ENCODE measurements at regions not wholly inside any gene's neighbourhood (a gene's known extent, or its start where the extent isn't known, plus 50 kb on each side); places are given as distances from the start of the nearest gene placed in this dataset.

DNA sequence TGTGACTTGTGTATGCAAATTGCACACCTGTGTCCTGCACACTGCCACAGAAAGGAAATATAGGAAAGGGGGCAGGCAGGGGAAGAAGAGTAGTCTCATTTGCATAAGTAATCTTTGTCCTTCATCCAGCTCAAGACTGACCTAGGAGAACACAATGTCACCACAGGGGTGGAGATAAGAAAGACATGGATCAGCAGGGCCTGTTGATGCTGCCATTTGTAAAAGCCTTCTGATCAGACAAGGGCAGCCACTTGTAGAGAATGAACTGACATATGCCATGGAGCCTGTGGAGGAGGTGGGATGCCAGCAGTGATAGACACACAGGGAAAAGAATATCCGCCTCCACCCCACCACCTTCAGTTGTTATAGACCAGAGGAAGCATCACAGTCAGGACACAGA, 528.9 kb downstream of the HTR7 start:
- H3K9me3 ChIP-seq (ENCODE audit: low read depth, low read length), result no peaks in the 10 kb centered on the region
- TF ChIP-seq, protein P1, sequence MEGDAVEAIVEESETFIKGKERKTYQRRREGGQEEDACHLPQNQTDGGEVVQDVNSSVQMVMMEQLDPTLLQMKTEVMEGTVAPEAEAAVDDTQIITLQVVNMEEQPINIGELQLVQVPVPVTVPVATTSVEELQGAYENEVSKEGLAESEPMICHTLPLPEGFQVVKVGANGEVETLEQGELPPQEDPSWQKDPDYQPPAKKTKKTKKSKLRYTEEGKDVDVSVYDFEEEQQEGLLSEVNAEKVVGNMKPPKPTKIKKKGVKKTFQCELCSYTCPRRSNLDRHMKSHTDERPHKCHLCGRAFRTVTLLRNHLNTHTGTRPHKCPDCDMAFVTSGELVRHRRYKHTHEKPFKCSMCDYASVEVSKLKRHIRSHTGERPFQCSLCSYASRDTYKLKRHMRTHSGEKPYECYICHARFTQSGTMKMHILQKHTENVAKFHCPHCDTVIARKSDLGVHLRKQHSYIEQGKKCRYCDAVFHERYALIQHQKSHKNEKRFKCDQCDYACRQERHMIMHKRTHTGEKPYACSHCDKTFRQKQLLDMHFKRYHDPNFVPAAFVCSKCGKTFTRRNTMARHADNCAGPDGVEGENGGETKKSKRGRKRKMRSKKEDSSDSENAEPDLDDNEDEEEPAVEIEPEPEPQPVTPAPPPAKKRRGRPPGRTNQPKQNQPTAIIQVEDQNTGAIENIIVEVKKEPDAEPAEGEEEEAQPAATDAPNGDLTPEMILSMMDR (IDR thresholded peaks at IDR 0.05; ENCODE audit: extremely low read depth, low read depth, low read length), result no peak
- H3K27ac ChIP-seq (ENCODE audit: low read depth, low read length), result no peak overlapping the region
- H3K27me3 ChIP-seq (ENCODE audit: insufficient read depth, low read length), result no peaks in the 10 kb centered on the region
- H3K79me2 ChIP-seq (ENCODE audit: insufficient read depth, low read length), result no peaks in the 10 kb centered on the region
- peak; percentile 21 for DNase-seq (ENCODE audit: insufficient read length, low spot score, missing footprints)
- H3K4me1 ChIP-seq (ENCODE audit: insufficient read depth, low read length), result peaks cover 16% of the 10 kb centered on the region
- no peaks in the 10 kb centered on the region for H4K20me1 ChIP-seq (ENCODE audit: insufficient read depth, low read length)
- no peak overlapping the region for H2AFZ ChIP-seq (ENCODE audit: low read length)
- H3K4me2 ChIP-seq (ENCODE audit: insufficient read depth, low read length), result no peak overlapping the region
- H3K4me3 ChIP-seq (ENCODE audit: insufficient read depth, low read length), result no peak overlapping the region
- H3K36me3 ChIP-seq (ENCODE audit: insufficient read depth, low read length), result no peaks in the 10 kb centered on the region

DNA sequence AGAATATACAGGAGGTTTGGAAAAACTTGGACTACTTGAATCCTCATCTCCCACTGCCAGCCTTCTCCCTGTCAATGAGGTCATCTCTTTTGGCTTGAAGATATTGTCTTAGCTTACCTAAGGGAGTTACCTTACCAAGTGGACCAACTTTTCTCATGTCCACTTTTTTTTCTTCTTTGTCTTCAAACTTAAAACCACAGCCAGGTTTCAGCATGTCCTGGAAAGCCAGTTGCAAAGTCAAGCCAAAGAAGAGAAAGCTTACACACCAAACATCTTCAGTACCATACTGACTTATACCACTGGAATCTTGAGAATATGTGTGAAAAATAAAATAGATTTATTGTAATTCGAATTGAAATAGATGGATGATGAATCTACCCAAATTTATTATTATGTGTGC, 520.5 kb downstream of the HTR7 start:
- no peak overlapping the region for H3K4me3 ChIP-seq (ENCODE audit: insufficient read depth, low read length)
- no peak overlapping the region for H2AFZ ChIP-seq (ENCODE audit: low read length)
- H4K20me1 ChIP-seq (ENCODE audit: insufficient read depth, low read length), result no peaks in the 10 kb centered on the region
- H3K9me3 ChIP-seq (ENCODE audit: low read depth, low read length), result no peaks in the 10 kb centered on the region
- TF ChIP-seq, protein P1 (IDR thresholded peaks at IDR 0.05; ENCODE audit: extremely low read depth, low read depth, low read length), result no peak
- H3K4me2 ChIP-seq (ENCODE audit: insufficient read depth, low read length), result no peak overlapping the region
- no peak for DNase-seq (ENCODE audit: insufficient read length, low spot score, missing footprints)
- H3K27me3 ChIP-seq (ENCODE audit: insufficient read depth, low read length), result no peaks in the 10 kb centered on the region
- H3K4me1 ChIP-seq (ENCODE audit: insufficient read depth, low read length), result no peaks in the 10 kb centered on the region
- no peaks in the 10 kb centered on the region for H3K36me3 ChIP-seq (ENCODE audit: insufficient read depth, low read length)
- no peak overlapping the region for H3K27ac ChIP-seq (ENCODE audit: low read depth, low read length)
- no peaks in the 10 kb centered on the region for H3K79me2 ChIP-seq (ENCODE audit: insufficient read depth, low read length)

DNA sequence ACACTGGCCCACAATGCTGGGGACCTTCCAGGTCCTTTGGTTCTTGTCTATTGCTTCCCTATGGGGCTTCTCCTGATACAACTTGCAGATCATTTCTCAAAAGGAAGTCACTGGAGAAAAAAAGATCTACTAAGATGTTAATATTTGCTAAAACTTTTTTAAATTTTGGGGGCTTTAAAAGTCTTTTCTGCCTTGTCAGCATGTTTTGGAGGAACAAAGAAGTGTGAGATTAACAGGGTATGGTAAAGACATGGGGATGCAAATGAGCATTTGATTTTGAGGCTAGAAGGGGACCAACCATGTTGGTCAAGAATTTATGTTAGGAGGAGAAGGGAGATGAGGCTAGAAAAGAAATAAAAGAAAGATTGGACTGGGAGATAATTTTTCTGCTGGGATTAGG, 515.4 kb downstream of the HTR7 start:
- Histone ChIP-seq H3K27ac (ENCODE audit: low read depth, low read length) (no peak overlapping the region), H3K4me1 (ENCODE audit: insufficient read depth, low read length) (peaks cover under 1% of the 10 kb centered on the region), H3K4me3 (ENCODE audit: insufficient read depth, low read length) (no peak overlapping the region), H3K27me3 (ENCODE audit: insufficient read depth, low read length) (no peaks in the 10 kb centered on the region), H3K9me3 (ENCODE audit: low read depth, low read length) (no peaks in the 10 kb centered on the region), H2AFZ (ENCODE audit: low read length) (no peak overlapping the region), H4K20me1 (ENCODE audit: insufficient read depth, low read length) (no peaks in the 10 kb centered on the region), H3K36me3 (ENCODE audit: insufficient read depth, low read length) (no peaks in the 10 kb centered on the region), H3K79me2 (ENCODE audit: insufficient read depth, low read length) (no peaks in the 10 kb centered on the region), H3K4me2 (ENCODE audit: insufficient read depth, low read length) (no peak overlapping the region)
- no peak for DNase-seq (ENCODE audit: insufficient read length, low spot score, missing footprints)
- TF ChIP-seq, protein P1 (IDR thresholded peaks at IDR 0.05; ENCODE audit: extremely low read depth, low read depth, low read length), result no peak

DNA sequence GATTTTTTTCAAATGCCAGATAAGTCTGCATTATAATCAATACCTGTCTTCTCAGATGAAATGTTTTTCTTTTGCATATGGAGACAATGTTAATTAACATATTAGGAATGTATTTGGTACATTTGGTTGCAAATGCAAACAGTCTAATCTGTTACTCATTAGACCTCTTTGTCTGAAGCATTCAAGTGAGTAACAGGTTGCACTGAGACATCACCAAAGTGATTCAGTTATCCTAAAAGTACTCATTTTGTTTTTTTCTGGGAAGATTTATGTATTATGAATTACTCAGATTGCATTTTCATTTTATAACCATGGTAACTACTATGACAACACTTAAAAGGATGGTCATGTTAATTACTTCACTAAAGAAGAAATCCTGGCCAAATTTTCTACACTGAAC, 513.6 kb downstream of the HTR7 start:
- H3K27ac ChIP-seq (ENCODE audit: low read depth, low read length), result no peak overlapping the region
- peaks cover 2% of the 10 kb centered on the region for H3K4me1 ChIP-seq (ENCODE audit: insufficient read depth, low read length)
- H3K27me3 ChIP-seq (ENCODE audit: insufficient read depth, low read length), result no peaks in the 10 kb centered on the region
- H2AFZ ChIP-seq (ENCODE audit: low read length), result no peak overlapping the region
- DNase-seq (ENCODE audit: insufficient read length, low spot score, missing footprints), result no peak
- H3K4me2 ChIP-seq (ENCODE audit: insufficient read depth, low read length), result no peak overlapping the region
- TF ChIP-seq, protein P1 (IDR thresholded peaks at IDR 0.05; ENCODE audit: extremely low read depth, low read depth, low read length), result no peak
- no peaks in the 10 kb centered on the region for H4K20me1 ChIP-seq (ENCODE audit: insufficient read depth, low read length)
- H3K79me2 ChIP-seq (ENCODE audit: insufficient read depth, low read length), result no peaks in the 10 kb centered on the region
- H3K36me3 ChIP-seq (ENCODE audit: insufficient read depth, low read length), result no peaks in the 10 kb centered on the region
- H3K4me3 ChIP-seq (ENCODE audit: insufficient read depth, low read length), result no peak overlapping the region
- H3K9me3 ChIP-seq (ENCODE audit: low read depth, low read length), result no peaks in the 10 kb centered on the region
